ENCODE measurements at regions not wholly inside any gene's neighbourhood (a gene's known extent, or its start where the extent isn't known, plus 50 kb on each side); places are given as distances from the start of the nearest gene placed in this dataset.

DNA sequence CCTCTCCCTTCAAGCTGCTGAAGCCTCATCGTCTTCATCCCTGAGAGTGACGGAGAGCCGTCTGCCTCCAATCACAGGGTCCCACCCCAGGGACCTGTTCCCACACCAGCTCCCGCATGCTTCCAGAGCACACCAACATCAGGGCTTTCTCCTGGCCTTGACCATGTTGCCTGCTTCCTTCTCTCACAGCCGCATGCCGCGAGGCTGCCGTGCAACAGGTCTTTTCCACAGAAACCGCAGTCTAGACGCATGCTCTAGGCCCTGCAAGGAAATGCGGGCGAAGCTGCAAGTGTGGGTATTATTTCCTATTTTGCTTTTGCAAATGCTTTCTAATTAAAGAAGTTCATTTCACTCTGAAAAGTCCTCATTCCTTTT, 277.8 kb downstream of the EIPR1 start:
- no peak for DNase-seq

DNA sequence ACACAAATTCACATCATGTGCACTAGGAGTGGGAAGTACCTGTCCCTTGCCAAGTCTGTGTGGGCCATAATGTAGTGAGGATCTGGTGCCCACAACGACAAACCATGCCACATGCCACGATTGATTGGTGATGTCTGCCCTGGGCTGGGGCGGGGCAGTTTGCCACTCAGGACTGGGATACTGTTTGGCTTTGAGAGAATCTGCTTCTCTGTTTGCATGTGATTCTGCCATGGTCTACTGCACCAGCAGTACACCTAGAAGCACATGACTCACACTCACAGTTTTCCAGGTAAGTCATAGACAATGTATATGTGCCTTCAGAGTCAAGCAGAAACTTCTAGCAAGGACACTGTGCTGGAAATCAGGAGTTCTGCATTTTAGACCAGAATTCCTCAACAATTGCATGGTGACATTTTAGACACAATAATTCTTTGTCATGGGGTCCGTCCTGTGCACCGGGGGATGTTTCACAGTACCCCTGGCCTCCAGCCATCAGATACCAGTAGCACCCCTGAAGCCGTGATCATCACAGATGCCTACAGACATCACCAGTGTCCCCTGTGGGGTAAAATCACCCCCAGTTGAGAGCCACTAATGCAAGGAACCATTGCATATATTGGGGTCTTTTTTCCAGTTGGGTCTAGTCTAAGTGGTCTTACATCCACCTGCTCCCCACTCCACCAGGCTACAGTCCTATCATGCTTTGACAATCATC, 278.3 kb downstream of the EIPR1 start:
- no peak for DNase-seq

- DNase-seq = no peak
These were observed 279.4 kb downstream of the EIPR1 start for GRCh38 chr2:3098231-3098630.

GRCh38 chr2:3097804-3098203, 279.8 kb downstream of the EIPR1 start:
- no peak for DNase-seq

DNA sequence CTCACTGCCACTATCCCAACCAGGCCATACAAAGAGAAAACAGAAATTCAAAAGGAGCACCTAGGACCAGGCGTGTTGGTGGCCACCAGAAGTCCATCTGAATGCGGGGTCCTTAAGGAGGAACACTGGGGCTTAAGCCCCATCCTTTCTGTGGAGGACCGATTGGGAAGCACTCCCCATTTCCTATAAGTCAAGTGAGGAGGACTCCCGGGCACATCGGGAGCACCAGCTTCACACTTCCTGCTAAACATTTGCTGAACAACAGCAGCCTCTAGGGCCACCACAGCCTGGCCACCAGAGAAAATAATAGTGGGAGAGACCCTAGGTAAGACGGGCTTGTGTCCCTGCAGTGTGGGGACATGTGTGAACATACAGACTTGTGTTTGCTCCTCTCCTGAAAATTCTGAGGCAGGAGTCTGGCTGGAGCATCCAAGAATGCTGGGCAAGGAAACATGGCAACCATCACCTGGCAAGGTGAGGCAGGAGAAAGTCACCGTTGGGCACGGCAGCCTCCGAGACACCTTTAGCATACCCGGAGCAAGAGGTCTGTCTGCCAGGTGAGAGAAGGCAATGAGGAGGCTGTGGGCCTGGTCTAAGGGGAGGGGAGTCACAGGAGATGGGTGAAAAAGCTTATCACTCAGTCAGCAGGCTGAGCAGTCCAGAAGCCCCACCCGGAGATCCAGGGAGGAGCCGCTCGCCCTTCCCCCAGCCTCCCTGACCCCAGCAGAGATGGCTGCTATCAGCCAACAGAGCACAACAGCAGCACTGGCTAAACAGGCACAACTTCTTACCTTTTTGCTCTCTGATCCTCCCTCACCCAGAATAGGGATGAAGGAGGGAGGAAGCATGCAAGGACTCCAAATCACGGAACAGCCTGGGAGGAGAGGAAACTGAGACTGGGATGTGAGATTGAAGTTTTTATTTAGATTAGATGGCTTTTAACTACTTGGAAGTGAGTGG, 282.3 kb downstream of the EIPR1 start:
- DNase-seq = no peak

GRCh38 chr2:3094318-3094717, 283.3 kb downstream of the EIPR1 start:
- DNase-seq = no peak

- DNase-seq = no peak
These were observed 285.9 kb downstream of the EIPR1 start for GRCh38 chr2:3091696-3092095.

DNA sequence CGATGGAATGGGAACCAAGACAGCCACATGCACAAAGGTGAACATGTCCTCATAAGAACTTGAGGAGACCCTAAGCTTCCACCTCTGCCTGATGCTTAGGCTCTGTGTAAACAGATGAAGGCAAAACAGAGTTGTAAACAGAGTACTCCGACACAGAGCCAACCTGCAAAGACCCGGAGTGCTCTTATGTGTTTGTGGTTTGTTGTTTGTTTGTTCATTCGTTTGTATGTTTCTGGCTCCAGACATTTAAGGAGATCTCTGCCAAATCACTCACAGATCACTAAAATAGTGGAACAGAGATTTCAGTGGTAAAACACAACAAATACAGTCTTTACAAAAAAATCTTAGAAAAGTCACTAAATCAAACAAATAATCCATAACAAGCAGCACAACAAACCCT, 294.9 kb downstream of the EIPR1 start:
- no peak for DNase-seq

DNA sequence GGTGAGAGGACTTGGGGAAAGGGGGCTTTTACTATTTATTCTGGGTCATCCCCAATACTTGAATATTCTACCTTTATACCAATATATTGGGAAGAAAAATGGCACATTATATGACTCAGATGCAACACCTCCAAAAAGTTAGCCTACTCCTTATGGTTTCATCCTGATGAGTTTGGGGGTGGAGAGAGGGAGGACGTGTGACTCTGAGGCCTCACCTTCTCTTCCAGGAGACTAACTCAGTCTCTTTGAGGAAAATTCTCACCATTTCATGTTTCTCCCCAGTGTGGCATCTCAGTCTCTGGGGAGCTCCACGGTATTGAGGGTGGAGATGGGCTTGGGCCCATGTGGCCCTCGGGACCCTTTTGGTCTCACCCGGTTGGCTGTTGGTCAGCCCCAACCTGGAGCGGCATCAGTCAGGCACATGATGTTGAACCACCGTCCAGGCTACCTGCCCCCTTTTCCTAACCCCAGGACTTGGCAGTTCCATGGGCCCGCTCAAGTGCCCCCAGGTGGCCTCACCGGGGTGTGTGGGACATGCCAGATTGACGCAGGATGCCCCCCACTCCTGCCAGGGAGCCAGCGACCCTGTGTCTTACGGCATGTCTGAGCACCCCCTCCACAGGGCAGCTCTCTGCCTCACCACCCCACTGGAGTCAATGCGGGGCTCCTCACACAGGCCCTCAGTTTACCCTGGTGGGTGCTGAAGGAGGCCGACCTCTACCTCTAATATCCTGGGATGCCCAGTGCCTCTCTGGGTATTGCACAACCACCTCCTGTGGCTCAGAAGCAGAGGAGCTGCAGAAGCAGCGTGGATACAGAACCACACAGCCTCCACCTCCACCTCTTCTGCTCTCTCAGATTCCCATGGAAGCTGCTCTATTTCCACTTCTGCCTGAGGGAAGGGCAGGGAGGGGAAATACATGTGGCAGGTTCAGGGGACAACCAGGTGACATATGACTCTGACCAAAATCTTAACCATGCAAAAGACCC, 297.4 kb downstream of the EIPR1 start:
- no peak for DNase-seq

DNA sequence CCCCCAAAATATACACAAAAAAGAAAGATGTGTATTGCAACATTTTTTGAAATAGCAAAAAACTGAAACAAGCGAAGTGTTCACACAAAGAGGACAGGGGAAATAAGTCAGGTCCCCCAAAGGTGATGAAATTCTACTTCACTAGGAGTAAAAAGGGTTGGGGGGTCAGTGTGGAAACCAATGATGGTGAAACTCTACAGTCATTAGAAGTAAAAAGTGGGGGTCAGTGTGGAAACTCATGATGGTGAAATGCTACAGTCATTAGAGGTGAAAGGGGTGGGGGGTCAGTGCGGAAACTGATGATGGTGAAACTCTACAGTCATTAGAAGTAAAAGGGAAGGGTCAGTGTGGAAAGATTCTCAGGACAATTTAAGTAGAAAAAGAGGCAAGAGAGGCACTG, 298.2 kb downstream of the EIPR1 start:
- DNase-seq = no peak

DNA sequence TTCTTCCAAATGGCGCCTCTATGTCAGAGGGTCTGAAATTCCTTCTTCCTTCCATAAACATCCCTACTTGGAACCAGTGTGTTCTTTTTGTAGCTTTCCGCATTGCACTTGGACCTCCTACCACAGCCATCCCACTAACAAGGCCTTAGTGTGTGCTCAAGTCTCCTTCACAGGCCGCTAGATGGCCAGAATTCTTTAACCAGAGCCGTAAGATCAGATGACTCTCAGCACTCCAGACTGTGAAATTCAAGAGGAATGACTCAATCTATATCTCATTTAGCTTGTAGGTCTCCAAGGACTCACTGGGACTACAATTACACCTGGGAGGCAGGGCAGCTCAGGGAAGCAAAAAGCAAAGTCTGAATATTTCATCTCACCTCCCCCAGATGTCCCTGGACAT, 298.9 kb downstream of the EIPR1 start:
- DNase-seq = no peak

- no peak for DNase-seq
These were observed 300.6 kb downstream of the EIPR1 start for GRCh38 chr2:3076848-3077642.

- no peak for DNase-seq
These were observed 301.7 kb downstream of the EIPR1 start for GRCh38 chr2:3075991-3076340.

- DNase-seq = no peak
These were observed 302.2 kb downstream of the EIPR1 start for GRCh38 chr2:3075316-3075990.

DNA sequence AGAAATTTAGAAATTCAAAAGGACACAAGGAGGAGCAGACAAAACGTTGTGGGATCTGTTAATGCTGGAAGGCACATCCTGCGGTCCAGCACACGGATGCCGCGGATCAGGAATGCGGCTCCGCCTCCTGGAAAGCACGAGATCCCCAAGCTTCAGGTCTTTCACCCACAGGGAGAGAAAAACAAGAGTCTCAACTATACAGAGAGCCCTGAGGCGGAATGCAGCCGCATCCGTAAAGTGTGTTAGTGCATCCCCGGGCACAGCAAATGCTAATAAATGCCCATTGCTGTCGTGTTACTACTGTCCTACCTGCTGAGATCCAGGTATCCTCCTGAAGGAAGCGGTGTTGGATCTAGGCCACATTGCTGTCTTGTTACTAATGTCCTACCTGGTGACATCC, 303.9 kb downstream of the EIPR1 start:
- no peak for DNase-seq

DNA sequence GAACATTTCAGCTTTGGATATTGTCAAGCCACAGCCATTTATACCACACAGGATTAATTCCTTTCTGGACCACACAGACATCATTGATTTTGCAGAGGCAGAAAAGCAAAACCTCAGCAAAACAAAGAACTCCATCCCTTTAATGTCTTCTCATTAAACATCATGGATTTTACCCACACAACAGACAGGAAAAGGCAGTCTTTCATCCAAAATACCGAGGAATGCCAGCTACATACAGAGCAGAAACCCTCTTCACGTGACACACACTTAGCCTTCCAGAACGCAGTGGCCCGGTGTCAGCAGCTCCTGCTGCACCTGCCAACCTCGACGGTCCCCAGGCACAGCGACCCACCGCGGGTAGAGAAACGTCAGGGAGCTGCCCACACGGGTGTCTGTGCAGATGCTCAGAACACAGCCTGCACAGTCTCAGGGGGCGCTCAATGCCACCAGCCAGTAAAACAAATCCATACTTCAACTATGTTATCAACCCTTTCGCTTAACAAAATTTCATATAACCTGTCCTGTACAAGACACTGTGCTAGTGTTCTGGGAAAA, 304.5 kb downstream of the EIPR1 start:
- no peak for DNase-seq

GRCh38 chr2:3071685-3072263, 305.8 kb downstream of the EIPR1 start:
- DNase-seq = no peak

DNA sequence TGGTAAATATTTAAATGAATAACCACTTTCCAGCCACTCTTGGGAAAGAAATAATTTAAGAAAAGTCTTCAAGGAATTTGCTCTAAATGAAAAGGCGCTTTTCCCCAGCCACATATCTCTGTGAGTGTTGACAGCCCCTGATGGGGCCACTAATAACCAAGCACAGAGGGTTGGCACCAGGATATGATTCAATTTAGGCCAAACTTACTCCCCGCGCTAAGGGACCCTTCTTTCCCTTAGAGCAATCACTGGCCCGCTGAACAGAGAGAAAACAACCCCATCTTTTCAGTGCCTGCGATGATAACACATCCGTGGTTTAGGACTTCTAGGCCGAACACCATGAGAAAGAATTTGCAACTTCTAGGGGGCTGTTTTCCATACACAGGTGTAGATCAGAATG, 310.8 kb downstream of the EIPR1 start:
- no peak for DNase-seq

DNA sequence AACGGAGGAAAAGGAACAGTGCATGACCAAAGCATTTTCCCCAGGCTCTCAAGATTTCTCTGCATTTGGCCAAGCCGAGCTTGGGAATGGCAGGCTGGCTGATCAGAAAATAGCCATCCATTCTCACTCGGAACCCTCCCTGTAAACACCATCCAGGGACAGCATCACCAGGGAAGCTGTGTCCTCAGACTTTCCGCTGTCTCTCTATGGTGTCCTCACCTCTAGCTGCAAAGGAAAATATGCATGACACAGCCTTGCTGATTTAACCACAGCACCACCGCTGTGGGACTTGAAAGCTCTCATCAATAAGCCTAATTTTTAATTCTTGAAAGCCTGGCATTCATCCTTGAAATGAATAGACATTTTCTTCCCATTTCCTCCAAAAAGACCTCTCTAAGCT, 311.7 kb downstream of the EIPR1 start:
- DNase-seq = no peak

GRCh38 chr2:3062476-3063260, 314.9 kb downstream of the EIPR1 start:
- no peak for DNase-seq
